Ishikawa (cell line): ENCODE measurements at regions not wholly inside any gene's neighbourhood (a gene's known extent, or its start where the extent isn't known, plus 50 kb on each side); places are given as distances from the start of the nearest gene placed in this dataset.

Source experiments
- CEBPB ChIP-seq: IDR thresholded peaks from 2 replicates; pipeline ENCODE4 v1.6.1; 2012
- CREB1 ChIP-seq: IDR thresholded peaks from 2 replicates; pipeline ENCODE4 v1.6.1; 2012; ENCODE audit warnings: low read depth
- EGR1 ChIP-seq: IDR thresholded peaks from 2 replicates; pipeline ENCODE4 v1.6.1; 2012
- EP300 ChIP-seq: IDR thresholded peaks from 2 replicates; pipeline ENCODE4 v1.6.1; 2012; ENCODE audit warnings: borderline replicate concordance
- FOXM1 ChIP-seq: IDR thresholded peaks from 2 replicates; pipeline ENCODE4 v1.6.1; 2012; ENCODE audit warnings: low read depth, borderline replicate concordance
- RAD21 ChIP-seq: IDR thresholded peaks from 2 replicates; pipeline ENCODE4 v1.6.1; 2012; ENCODE audit warnings: low read depth
- TAF1 ChIP-seq: IDR thresholded peaks from 2 replicates; pipeline ENCODE4 v1.6.1; 2012; ENCODE audit warnings: low read depth, mild to moderate bottlenecking
- TCF12 ChIP-seq: IDR thresholded peaks from 2 replicates; pipeline ENCODE4 v1.6.1; 2012; ENCODE audit warnings: low read depth
- YY1 ChIP-seq: IDR thresholded peaks from 2 replicates; pipeline ENCODE4 v1.6.1; 2012; ENCODE audit warnings: low read depth
- TF ChIP-seq, protein P1 (sequence below): IDR thresholded peaks from 2 replicates; pipeline ENCODE4 v1.6.1; 2012; ENCODE audit warnings: low read depth, mild to moderate bottlenecking
- TF ChIP-seq, protein P2 (sequence below): IDR thresholded peaks from 2 replicates; pipeline ENCODE4 v1.6.1; 2012
- TF ChIP-seq, protein P3 (sequence below): IDR thresholded peaks from 2 replicates; pipeline ENCODE4 v1.6.1; 2012

DNA sequence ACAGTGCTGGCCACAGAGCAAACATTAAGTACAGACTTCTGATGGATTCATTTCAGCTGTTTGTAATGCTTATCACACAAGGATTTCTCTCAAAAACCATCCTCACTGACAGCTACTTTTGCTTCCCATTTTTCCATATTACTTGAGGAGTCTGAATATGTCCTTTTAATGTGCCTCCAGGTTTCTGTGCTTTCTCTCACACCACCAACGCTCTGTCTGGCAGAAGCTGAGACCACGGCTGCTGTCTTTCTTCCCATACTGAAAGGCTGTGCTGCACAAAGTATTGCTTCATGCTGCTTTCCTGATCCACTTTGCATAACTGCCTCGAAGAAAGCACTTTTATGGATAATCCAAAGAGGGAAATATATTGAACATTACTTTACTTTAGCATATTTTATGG, 312.1 kb upstream of the ZEB2 start:
- TF ChIP-seq FOXM1 (no peak), RAD21 (no peak), YY1 (no peak), EP300 (no peak), EGR1 (no peak), CEBPB (no peak), CREB1 (no peak), TCF12 (no peak), TAF1 (no peak)
- TF ChIP-seq, protein P1, sequence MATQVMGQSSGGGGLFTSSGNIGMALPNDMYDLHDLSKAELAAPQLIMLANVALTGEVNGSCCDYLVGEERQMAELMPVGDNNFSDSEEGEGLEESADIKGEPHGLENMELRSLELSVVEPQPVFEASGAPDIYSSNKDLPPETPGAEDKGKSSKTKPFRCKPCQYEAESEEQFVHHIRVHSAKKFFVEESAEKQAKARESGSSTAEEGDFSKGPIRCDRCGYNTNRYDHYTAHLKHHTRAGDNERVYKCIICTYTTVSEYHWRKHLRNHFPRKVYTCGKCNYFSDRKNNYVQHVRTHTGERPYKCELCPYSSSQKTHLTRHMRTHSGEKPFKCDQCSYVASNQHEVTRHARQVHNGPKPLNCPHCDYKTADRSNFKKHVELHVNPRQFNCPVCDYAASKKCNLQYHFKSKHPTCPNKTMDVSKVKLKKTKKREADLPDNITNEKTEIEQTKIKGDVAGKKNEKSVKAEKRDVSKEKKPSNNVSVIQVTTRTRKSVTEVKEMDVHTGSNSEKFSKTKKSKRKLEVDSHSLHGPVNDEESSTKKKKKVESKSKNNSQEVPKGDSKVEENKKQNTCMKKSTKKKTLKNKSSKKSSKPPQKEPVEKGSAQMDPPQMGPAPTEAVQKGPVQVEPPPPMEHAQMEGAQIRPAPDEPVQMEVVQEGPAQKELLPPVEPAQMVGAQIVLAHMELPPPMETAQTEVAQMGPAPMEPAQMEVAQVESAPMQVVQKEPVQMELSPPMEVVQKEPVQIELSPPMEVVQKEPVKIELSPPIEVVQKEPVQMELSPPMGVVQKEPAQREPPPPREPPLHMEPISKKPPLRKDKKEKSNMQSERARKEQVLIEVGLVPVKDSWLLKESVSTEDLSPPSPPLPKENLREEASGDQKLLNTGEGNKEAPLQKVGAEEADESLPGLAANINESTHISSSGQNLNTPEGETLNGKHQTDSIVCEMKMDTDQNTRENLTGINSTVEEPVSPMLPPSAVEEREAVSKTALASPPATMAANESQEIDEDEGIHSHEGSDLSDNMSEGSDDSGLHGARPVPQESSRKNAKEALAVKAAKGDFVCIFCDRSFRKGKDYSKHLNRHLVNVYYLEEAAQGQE, result no peak
- TF ChIP-seq, protein P2, sequence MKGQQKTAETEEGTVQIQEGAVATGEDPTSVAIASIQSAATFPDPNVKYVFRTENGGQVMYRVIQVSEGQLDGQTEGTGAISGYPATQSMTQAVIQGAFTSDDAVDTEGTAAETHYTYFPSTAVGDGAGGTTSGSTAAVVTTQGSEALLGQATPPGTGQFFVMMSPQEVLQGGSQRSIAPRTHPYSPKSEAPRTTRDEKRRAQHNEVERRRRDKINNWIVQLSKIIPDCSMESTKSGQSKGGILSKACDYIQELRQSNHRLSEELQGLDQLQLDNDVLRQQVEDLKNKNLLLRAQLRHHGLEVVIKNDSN, result no peak
- TF ChIP-seq, protein P3, sequence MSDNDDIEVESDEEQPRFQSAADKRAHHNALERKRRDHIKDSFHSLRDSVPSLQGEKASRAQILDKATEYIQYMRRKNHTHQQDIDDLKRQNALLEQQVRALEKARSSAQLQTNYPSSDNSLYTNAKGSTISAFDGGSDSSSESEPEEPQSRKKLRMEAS, result no peak
